WTC11 (cell line): ENCODE measurements at regions not wholly inside any gene's neighbourhood (a gene's known extent, or its start where the extent isn't known, plus 50 kb on each side); places are given as distances from the start of the nearest gene placed in this dataset.

Experiments
- ATAC-seq: fragments of 200-7000 bp; cut with Tn5 transposase; 2 replicates; pipeline ENCODE4 v1.10.0; 2021; ENCODE audit warnings: mild to moderate bottlenecking, moderate library complexity
- CTCF ChIA-PET: fragments of 300-600 bp; sonication (Branson Sonifier 250); formaldehyde crosslinking; loops from one replicate; lab custom pipeline; 2021; ENCODE audit warnings: antibody characterized with exemption; lab: Charles Lee
- POLR2A ChIA-PET: fragments of 350-600 bp; sonication (Branson Sonifier 250); formaldehyde crosslinking; loops from one replicate; lab custom pipeline; 2021; ENCODE audit warnings: antibody characterized with exemption; lab: Charles Lee
- DNase-seq: peaks from one replicate; pipeline ENCODE4 v3.0.0; 2021; ENCODE audit warnings: low spot score
- H3K27ac Mint-ChIP-seq: 2 replicates; pipeline ENCODE4 v1.8.0; 2021; ENCODE audit warnings: mixed read lengths
- H3K27me3 Mint-ChIP-seq: 2 replicates; pipeline ENCODE4 v1.8.0; 2021; ENCODE audit warnings: low read depth, mild to moderate bottlenecking, moderate library complexity, mixed read lengths
- H3K36me3 Mint-ChIP-seq: 2 replicates; pipeline ENCODE4 v1.8.0; 2021; ENCODE audit warnings: mixed read lengths
- H3K4me1 Mint-ChIP-seq: 2 replicates; pipeline ENCODE4 v1.8.0; 2022; ENCODE audit warnings: mixed read lengths
- H3K4me3 Mint-ChIP-seq: 2 replicates; pipeline ENCODE4 v1.8.0; 2021; ENCODE audit warnings: mild to moderate bottlenecking, moderate library complexity, mixed read lengths
- H3K9me3 Mint-ChIP-seq: 2 replicates; pipeline ENCODE4 v1.8.0; 2021; ENCODE audit warnings: mixed read lengths
- ETV6 ChIP-seq: sonication (generic); formaldehyde crosslinking; IDR thresholded peaks from 2 replicates; pipeline ENCODE4 v1.8.1; 2022; ENCODE audit warnings: mild to moderate bottlenecking, missing genetic modification reagents
- FOXP1 ChIP-seq: sonication (generic); formaldehyde crosslinking; IDR thresholded peaks from 2 replicates; pipeline ENCODE4 v1.8.0; 2022; ENCODE audit warnings: missing genetic modification reagents, mild to moderate bottlenecking, moderate library complexity, borderline replicate concordance
- GABPB1 ChIP-seq: sonication (generic); formaldehyde crosslinking; IDR thresholded peaks from 2 replicates; pipeline ENCODE4 v1.8.1; 2023; ENCODE audit warnings: mild to moderate bottlenecking, missing genetic modification reagents
- JAZF1 ChIP-seq: fragments of 250-450 bp; sonication (Bioruptor Pico); IDR thresholded peaks from 2 replicates; pipeline ENCODE4 v1.9.0; 2021; ENCODE audit warnings: moderate library complexity, mild to moderate bottlenecking, inconsistent platforms
- KAT7 ChIP-seq: sonication (generic); formaldehyde crosslinking; IDR thresholded peaks from 2 replicates; pipeline ENCODE4 v1.8.1; 2023; ENCODE audit warnings: missing genetic modification reagents, mild to moderate bottlenecking, borderline replicate concordance
- ZBTB21 ChIP-seq: sonication (generic); formaldehyde crosslinking; IDR thresholded peaks from 2 replicates; pipeline ENCODE4 v1.8.1; 2023; ENCODE audit warnings: mild to moderate bottlenecking, missing genetic modification reagents, borderline replicate concordance
- ZNF121 ChIP-seq: sonication (generic); formaldehyde crosslinking; IDR thresholded peaks from 2 replicates; pipeline ENCODE4 v1.8.0; 2023; ENCODE audit warnings: missing genetic modification reagents
- ZNF263 ChIP-seq: sonication (generic); formaldehyde crosslinking; IDR thresholded peaks from 2 replicates; pipeline ENCODE4 v1.8.1; 2022; ENCODE audit warnings: low read depth, mild to moderate bottlenecking, moderate library complexity, missing genetic modification reagents
- ZNF317 ChIP-seq: sonication (generic); formaldehyde crosslinking; IDR thresholded peaks from 2 replicates; pipeline ENCODE4 v1.8.1; 2023; ENCODE audit warnings: low read depth, mild to moderate bottlenecking, moderate library complexity, missing genetic modification reagents, borderline replicate concordance
- ZNF423 ChIP-seq: fragments of 250-450 bp; sonication (Bioruptor Pico); IDR thresholded peaks from 2 replicates; pipeline ENCODE4 v2.1.2; 2022; ENCODE audit warnings: mild to moderate bottlenecking, moderate library complexity
- TF ChIP-seq, protein P1 (sequence below): sonication (generic); formaldehyde crosslinking; IDR thresholded peaks from 2 replicates; pipeline ENCODE4 v1.8.1; 2023; ENCODE audit warnings: mild to moderate bottlenecking, missing genetic modification reagents, moderate library complexity
- TF ChIP-seq, protein P2 (sequence below): sonication (generic); formaldehyde crosslinking; IDR thresholded peaks from 2 replicates; pipeline ENCODE4 v1.8.0; 2022; ENCODE audit warnings: missing genetic modification reagents
- TF ChIP-seq, protein P3 (sequence below): fragments of 250-450 bp; sonication (Bioruptor Pico); IDR thresholded peaks from 2 replicates; pipeline ENCODE4 v1.9.0; 2021; ENCODE audit warnings: moderate library complexity, mild to moderate bottlenecking, inconsistent platforms, borderline replicate concordance
- TF ChIP-seq, protein P4 (sequence below): sonication (generic); formaldehyde crosslinking; IDR thresholded peaks from 2 replicates; pipeline ENCODE4 v1.8.1; 2022; ENCODE audit warnings: low read depth, mild to moderate bottlenecking, moderate library complexity, missing genetic modification reagents, borderline replicate concordance
- TF ChIP-seq, protein P5 (sequence below): sonication (generic); formaldehyde crosslinking; IDR thresholded peaks from 2 replicates; pipeline ENCODE4 v1.8.1; 2022; ENCODE audit warnings: mild to moderate bottlenecking, moderate library complexity, missing genetic modification reagents
- TF ChIP-seq, protein P6 (sequence below): sonication (generic); formaldehyde crosslinking; IDR thresholded peaks from 2 replicates; pipeline ENCODE4 v1.8.0; 2022; ENCODE audit warnings: mild to moderate bottlenecking, missing genetic modification reagents
- TF ChIP-seq, protein P7 (sequence below): sonication (generic); formaldehyde crosslinking; IDR thresholded peaks from 2 replicates; pipeline ENCODE4 v1.8.1; 2023; ENCODE audit warnings: mild to moderate bottlenecking, missing genetic modification reagents

DNA sequence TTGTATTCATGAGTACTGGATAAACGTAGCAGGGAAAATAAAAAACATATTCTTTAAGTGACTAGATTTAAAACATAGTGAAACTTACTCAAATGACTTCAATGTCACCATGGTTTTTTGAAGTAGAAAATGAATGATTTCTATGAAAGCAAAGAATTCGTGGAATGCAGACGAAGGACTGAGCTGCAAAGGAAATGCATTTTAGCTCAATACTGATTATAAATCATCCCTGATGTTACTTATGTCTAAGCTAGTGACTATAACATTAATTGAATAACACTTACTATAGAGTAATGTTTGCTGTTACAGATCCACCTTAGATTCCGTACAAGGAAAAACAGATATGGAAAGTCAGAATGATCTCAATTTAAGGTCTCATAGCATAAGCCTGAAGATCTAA is 1257.7 kb upstream of the CDH2 start:
- Mint-ChIP-seq H3K27ac (no peak overlapping the region), H3K9me3 (peaks cover 31% of the 10 kb centered on the region), H3K4me1 (peaks cover 3% of the 10 kb centered on the region), H3K36me3 (peaks cover 20% of the 10 kb centered on the region), H3K4me3 (no peak overlapping the region), H3K27me3 (no peaks in the 10 kb centered on the region)
- TF ChIP-seq ZNF423 (CRISPR knock-in tag) = no peak
- no peak for TF ChIP-seq KAT7 (CRISPR knock-in tag)
- TF ChIP-seq ZNF121 (CRISPR knock-in tag) = no peak
- TF ChIP-seq, protein P1, sequence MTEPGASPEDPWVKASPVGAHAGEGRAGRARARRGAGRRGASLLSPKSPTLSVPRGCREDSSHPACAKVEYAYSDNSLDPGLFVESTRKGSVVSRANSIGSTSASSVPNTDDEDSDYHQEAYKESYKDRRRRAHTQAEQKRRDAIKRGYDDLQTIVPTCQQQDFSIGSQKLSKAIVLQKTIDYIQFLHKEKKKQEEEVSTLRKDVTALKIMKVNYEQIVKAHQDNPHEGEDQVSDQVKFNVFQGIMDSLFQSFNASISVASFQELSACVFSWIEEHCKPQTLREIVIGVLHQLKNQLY (CRISPR knock-in tag) = no peak
- ChIA-PET POLR2A (no interaction called here), CTCF (no interaction called here)
- ATAC-seq (no peak), DNase-seq (no peak)

DNA sequence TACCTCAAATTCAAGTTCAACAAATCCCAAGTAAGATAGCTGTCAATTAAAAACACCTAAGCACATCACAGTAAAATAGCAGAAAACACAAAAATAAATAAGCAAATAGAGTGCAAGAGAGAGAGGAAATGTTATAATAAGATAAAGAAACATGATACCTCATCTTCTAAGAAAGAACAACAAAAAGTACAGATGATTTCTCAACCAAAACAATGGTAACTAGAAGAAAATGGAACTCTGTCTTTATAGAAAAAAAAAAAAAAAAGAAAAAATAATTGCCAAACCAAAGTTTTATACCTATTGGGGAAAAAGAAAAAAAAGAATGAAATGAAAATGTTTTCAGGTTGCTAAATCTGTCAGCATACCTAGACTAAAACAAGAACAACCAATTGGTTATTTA is 1253.5 kb upstream of the CDH2 start:
- no peak overlapping the region for H3K4me3 Mint-ChIP-seq
- DNase-seq = no peak
- H3K27ac Mint-ChIP-seq = no peak overlapping the region
- no peaks in the 10 kb centered on the region for H3K27me3 Mint-ChIP-seq
- H3K36me3 Mint-ChIP-seq = peaks cover 28% of the 10 kb centered on the region
- no peak for TF ChIP-seq ZNF263 (CRISPR knock-in tag)
- TF ChIP-seq, protein P2, sequence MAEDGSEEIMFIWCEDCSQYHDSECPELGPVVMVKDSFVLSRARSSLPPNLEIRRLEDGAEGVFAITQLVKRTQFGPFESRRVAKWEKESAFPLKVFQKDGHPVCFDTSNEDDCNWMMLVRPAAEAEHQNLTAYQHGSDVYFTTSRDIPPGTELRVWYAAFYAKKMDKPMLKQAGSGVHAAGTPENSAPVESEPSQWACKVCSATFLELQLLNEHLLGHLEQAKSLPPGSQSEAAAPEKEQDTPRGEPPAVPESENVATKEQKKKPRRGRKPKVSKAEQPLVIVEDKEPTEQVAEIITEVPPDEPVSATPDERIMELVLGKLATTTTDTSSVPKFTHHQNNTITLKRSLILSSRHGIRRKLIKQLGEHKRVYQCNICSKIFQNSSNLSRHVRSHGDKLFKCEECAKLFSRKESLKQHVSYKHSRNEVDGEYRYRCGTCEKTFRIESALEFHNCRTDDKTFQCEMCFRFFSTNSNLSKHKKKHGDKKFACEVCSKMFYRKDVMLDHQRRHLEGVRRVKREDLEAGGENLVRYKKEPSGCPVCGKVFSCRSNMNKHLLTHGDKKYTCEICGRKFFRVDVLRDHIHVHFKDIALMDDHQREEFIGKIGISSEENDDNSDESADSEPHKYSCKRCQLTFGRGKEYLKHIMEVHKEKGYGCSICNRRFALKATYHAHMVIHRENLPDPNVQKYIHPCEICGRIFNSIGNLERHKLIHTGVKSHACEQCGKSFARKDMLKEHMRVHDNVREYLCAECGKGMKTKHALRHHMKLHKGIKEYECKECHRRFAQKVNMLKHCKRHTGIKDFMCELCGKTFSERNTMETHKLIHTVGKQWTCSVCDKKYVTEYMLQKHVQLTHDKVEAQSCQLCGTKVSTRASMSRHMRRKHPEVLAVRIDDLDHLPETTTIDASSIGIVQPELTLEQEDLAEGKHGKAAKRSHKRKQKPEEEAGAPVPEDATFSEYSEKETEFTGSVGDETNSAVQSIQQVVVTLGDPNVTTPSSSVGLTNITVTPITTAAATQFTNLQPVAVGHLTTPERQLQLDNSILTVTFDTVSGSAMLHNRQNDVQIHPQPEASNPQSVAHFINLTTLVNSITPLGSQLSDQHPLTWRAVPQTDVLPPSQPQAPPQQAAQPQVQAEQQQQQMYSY = no peak
- peak; percentile 83; the same call in 1 of the 2 replicates for TF ChIP-seq ZNF317 (CRISPR knock-in tag)
- TF ChIP-seq, all 79 proteins: peak for 1
- CTCF ChIA-PET = no interaction called here
- POLR2A ChIA-PET = no interaction called here
- Mint-ChIP-seq H3K4me1 (peaks cover 3% of the 10 kb centered on the region), H3K9me3 (peaks cover 59% of the 10 kb centered on the region)
- ATAC-seq = no peak

DNA sequence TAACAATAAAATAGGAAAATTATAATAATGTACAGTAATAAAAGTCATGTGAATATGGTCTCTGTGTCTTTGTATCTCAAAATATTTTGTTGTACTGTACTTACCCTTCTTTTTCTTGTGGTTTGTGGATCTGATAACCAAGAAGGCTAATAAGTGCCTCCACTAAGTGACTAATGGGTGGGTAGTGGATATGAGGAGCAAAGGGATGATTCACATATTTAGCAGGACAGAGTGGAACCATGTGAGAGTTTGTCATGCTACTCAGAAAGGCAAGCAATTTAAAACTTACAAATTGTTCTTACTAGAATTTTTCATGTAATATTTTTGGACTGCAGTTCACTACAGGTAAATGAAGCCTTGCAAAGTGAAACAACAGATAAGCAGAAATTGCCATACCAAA is 1241.2 kb upstream of the CDH2 start:
- peaks cover 62% of the 10 kb centered on the region for H3K9me3 Mint-ChIP-seq
- ChIA-PET POLR2A (no interaction called here), CTCF (no interaction called here)
- H3K27ac Mint-ChIP-seq = no peak overlapping the region
- DNase-seq = no peak
- no peaks in the 10 kb centered on the region for H3K4me1 Mint-ChIP-seq
- ATAC-seq = no peak
- no peak overlapping the region for H3K4me3 Mint-ChIP-seq
- no peaks in the 10 kb centered on the region; the same call in 1 of the 2 replicates for H3K27me3 Mint-ChIP-seq
- H3K36me3 Mint-ChIP-seq = peaks cover 41% of the 10 kb centered on the region
- TF ChIP-seq GABPB1 (CRISPR knock-in tag) = no peak
- no peak for TF ChIP-seq JAZF1
- no peak for TF ChIP-seq ETV6
- TF ChIP-seq, protein P3, sequence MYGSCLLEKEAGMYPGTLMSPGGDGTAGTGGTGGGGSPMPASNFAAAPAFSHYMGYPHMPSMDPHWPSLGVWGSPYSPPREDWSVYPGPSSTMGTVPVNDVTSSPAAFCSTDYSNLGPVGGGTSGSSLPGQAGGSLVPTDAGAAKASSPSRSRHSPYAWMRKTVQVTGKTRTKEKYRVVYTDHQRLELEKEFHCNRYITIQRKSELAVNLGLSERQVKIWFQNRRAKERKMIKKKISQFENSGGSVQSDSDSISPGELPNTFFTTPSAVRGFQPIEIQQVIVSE = no peak
- TF ChIP-seq, protein P4, sequence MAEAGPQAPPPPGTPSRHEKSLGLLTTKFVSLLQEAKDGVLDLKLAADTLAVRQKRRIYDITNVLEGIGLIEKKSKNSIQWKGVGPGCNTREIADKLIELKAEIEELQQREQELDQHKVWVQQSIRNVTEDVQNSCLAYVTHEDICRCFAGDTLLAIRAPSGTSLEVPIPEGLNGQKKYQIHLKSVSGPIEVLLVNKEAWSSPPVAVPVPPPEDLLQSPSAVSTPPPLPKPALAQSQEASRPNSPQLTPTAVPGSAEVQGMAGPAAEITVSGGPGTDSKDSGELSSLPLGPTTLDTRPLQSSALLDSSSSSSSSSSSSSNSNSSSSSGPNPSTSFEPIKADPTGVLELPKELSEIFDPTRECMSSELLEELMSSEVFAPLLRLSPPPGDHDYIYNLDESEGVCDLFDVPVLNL (CRISPR knock-in tag) = no peak
- TF ChIP-seq ZNF423 (CRISPR knock-in tag) = no peak
- TF ChIP-seq, protein P2 = no peak
- TF ChIP-seq FOXP1 (CRISPR knock-in tag) = no peak
- TF ChIP-seq, protein P5, sequence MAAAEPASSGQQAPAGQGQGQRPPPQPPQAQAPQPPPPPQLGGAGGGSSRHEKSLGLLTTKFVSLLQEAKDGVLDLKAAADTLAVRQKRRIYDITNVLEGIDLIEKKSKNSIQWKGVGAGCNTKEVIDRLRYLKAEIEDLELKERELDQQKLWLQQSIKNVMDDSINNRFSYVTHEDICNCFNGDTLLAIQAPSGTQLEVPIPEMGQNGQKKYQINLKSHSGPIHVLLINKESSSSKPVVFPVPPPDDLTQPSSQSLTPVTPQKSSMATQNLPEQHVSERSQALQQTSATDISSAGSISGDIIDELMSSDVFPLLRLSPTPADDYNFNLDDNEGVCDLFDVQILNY (CRISPR knock-in tag) = no peak
- no peak for TF ChIP-seq ZBTB21 (CRISPR knock-in tag)
- TF ChIP-seq, protein P6, sequence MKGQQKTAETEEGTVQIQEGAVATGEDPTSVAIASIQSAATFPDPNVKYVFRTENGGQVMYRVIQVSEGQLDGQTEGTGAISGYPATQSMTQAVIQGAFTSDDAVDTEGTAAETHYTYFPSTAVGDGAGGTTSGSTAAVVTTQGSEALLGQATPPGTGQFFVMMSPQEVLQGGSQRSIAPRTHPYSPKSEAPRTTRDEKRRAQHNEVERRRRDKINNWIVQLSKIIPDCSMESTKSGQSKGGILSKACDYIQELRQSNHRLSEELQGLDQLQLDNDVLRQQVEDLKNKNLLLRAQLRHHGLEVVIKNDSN (CRISPR knock-in tag) = no peak
- TF ChIP-seq, protein P7, sequence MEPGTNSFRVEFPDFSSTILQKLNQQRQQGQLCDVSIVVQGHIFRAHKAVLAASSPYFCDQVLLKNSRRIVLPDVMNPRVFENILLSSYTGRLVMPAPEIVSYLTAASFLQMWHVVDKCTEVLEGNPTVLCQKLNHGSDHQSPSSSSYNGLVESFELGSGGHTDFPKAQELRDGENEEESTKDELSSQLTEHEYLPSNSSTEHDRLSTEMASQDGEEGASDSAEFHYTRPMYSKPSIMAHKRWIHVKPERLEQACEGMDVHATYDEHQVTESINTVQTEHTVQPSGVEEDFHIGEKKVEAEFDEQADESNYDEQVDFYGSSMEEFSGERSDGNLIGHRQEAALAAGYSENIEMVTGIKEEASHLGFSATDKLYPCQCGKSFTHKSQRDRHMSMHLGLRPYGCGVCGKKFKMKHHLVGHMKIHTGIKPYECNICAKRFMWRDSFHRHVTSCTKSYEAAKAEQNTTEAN (CRISPR knock-in tag) = no peak
